ENCODE measurements at regions not wholly inside any gene's neighbourhood (a gene's known extent, or its start where the extent isn't known, plus 50 kb on each side); places are given as distances from the start of the nearest gene placed in this dataset.
"Not testable (repeated sequence)": the region's sequence is repeated elsewhere in the genome, so short reads cannot be mapped to it uniquely, and the experiment has no call there.

DNA sequence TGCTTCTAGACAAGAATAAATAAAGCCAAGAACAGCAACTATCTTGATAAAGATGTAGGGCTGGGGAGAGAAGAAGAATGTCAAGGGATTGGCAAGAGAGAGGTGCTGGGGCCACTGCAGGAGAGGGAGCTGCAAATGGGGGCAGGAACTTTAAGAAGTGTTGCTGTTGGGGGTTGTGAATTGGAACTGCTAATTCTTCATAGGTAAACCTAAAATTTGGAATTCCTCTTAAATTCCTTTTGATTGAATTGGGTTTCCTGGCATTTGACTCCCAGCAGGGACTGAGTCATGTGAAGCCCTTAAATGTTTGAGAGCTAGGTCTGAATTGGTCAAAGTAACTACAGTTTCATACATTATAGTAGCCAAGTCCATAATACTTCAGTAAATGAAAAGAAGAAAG, 305.6 kb upstream of the TMTC4 start:
- H3K4me3 ChIP-seq (ENCODE audit: low read depth, low read length), result no peak overlapping the region
- TF ChIP-seq, protein P1, sequence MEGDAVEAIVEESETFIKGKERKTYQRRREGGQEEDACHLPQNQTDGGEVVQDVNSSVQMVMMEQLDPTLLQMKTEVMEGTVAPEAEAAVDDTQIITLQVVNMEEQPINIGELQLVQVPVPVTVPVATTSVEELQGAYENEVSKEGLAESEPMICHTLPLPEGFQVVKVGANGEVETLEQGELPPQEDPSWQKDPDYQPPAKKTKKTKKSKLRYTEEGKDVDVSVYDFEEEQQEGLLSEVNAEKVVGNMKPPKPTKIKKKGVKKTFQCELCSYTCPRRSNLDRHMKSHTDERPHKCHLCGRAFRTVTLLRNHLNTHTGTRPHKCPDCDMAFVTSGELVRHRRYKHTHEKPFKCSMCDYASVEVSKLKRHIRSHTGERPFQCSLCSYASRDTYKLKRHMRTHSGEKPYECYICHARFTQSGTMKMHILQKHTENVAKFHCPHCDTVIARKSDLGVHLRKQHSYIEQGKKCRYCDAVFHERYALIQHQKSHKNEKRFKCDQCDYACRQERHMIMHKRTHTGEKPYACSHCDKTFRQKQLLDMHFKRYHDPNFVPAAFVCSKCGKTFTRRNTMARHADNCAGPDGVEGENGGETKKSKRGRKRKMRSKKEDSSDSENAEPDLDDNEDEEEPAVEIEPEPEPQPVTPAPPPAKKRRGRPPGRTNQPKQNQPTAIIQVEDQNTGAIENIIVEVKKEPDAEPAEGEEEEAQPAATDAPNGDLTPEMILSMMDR (IDR thresholded peaks at IDR 0.05; ENCODE audit: low read depth, low read length), result no peak

DNA sequence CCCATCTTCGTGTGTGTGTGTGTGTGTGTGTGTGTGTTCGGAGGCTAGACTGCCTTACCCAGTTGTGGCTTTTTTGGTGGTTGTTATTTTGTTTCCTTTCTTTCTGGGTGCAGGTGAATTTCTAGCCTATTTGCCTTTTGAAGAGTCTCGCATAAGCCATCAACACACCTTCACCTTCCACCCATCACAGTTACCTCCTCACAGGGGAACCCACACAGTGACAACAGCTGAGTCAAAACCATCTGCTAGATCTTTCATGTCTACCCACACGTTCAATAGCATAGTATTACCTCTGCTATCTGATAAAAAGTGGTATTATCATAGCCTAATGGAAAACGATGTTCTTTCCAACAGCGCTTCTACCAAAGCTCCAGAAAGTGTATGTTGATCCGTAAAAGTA, 303.2 kb upstream of the TMTC4 start:
- TF ChIP-seq, protein P1 (IDR thresholded peaks at IDR 0.05; ENCODE audit: low read depth, low read length), result no peak
- H3K4me3 ChIP-seq (ENCODE audit: low read depth, low read length), result no peak overlapping the region

DNA sequence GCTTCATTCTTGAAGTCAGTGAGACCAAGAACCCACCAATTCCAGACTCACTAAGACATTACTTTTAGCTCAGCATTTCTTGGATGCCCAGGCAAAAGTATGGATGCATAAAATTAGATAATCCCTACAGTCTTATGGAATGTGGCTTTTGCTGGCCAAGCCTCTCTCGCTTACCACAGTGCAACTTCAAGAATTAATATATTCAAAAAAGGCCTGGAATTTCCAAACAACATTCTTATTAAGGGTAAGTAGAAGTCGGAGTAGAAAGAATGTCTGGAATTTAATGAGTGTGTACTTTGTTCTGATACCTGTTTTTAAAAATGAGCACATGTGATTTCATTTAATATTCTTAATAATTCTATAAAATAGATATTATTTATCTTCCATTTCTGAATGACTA, 302.4 kb upstream of the TMTC4 start:
- TF ChIP-seq, protein P1 (IDR thresholded peaks at IDR 0.05; ENCODE audit: low read depth, low read length), result no peak
- no peak overlapping the region for H3K4me3 ChIP-seq (ENCODE audit: low read depth, low read length)

DNA sequence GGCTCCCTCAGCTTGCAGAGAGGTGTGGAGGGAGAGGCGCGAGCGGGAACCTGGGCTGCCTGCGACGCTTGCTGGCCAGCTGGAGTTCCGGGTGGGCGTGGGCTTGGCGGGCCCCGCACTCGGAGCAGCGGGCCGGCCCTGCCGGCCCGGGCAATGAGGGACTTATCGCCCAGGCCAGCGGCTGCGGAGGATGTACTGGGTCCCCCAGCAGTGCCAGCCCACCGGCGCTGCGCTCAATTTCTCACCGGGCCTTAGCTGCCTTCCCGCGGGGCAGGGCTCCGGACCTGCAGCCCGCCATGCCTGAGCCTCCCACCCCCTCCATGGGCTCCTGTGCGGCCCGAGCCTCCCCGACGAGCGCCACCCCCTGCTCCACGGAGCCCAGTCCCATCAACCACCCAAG, 301.1 kb upstream of the TMTC4 start:
- H3K4me3 ChIP-seq (ENCODE audit: low read depth, low read length), result not testable (repeated sequence)

DNA sequence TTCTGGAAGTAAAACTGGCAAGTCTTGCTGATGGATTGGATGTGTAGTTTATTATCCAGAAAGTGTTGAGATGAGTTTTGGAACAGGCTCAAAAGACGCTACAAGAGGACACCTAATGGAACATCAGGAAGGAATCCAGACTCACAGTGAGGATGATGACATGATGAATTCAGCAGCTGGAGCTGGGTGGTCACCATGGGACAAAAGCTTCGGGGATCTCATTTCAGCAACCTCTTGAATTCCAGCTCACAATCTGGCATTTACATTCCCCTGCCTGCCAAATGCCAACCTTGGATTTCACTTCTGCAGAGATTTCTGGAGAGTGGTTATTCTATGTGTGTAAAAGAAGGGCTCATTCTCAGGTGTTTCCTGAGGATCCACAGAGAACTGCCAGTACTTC, 288.0 kb upstream of the TMTC4 start:
- no peak overlapping the region for H3K4me3 ChIP-seq (ENCODE audit: low read depth, low read length)
- TF ChIP-seq, protein P1 (IDR thresholded peaks at IDR 0.05; ENCODE audit: low read depth, low read length), result no peak

DNA sequence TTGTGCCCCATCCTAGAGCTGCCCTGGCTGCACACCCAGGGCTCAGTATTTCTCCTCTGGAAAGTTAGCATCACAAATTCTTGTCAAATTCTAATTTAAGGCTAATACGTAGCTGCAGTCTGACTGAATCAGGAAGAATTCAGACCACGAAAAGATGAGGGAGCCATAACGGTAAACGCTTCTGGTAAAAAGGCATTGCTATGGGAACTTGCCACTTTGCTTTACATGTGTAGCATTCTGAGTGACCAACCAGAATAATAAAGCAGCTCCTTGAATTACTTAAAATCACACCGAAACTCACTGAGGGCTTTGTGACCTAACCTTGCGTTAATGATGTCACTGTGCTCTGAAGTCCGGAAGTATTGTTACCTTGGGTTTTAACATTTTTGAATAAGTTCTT, 286.6 kb upstream of the TMTC4 start:
- no peak overlapping the region for H3K4me3 ChIP-seq (ENCODE audit: low read depth, low read length)
- TF ChIP-seq, protein P1 (IDR thresholded peaks at IDR 0.05; ENCODE audit: low read depth, low read length), result no peak

DNA sequence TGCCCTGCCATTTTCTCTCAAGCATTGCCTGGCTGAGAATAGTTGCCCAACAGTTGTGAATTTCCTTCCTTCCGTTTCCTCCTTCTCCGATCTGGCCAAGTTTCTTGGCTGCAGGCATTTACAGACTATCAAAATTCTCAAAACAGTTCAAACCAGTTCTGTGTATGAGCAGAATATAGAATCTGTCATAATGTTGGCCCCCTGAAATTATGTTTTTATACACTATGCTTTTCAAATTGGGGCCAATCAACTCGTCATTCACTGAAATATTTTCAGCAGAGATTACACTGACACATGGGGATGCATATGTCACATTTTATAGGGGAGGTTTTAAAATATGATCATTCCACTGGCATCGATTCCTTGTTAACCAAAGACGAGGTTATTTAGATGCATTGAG, 284.2 kb upstream of the TMTC4 start:
- no peak overlapping the region for H3K4me3 ChIP-seq (ENCODE audit: low read depth, low read length)
- TF ChIP-seq, protein P1 (IDR thresholded peaks at IDR 0.05; ENCODE audit: low read depth, low read length), result no peak

DNA sequence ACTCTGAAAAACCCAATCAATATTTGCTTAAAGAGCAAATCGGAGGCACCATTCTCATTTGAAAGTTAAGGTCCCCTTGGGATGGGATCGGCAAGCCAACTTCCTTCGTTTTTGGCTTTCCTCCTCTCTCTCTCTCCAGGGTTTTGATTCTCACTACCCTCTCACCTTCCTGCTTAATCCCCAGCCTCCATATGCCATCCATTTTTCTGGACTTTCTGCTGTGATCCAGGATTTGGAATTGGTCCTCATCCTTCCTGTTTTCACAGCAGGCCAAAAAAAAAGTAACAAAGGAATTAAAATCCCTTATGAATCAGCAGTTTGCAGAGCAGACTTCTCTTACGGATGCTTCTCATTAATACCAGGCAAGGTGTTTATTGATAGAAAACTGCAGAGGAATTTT, 283.1 kb upstream of the TMTC4 start:
- TF ChIP-seq, protein P1 (IDR thresholded peaks at IDR 0.05; ENCODE audit: low read depth, low read length), result no peak
- no peak overlapping the region for H3K4me3 ChIP-seq (ENCODE audit: low read depth, low read length)
